ENCODE measurements at regions not wholly inside any gene's neighbourhood (a gene's known extent, or its start where the extent isn't known, plus 50 kb on each side); places are given as distances from the start of the nearest gene placed in this dataset.

GRCh38 chr15:81752974-81753373, 292.8 kb downstream of the MEX3B start:
- TF ChIP-seq GATA2 (IDR thresholded peaks at IDR 0.05; ENCODE audit: low read depth, low read length) (no peak), GATA3 (IDR thresholded peaks at IDR 0.05; ENCODE audit: low read depth, low read length) (peak; percentile 9; the same call in 1 of the 2 replicates)

Data from SH-SY5Y (cell line).